BLaER1 treated with 17β-estradiol and CSF1 and Interleukin-3, amounts not matched to agents 10 nM and 100 nM (cell line): ENCODE measurements at regions not wholly inside any gene's neighbourhood (a gene's known extent, or its start where the extent isn't known, plus 50 kb on each side); places are given as distances from the start of the nearest gene placed in this dataset.

ENCODE experiments used
- H3K27ac ChIP-seq, 11 experiments: shearing (Covaris generic); formaldehyde crosslinking; 2 replicates each; pipeline ENCODE4 v1.8.1; 2022
- H3K27me3 ChIP-seq, 11 experiments: shearing (Covaris generic); formaldehyde crosslinking; 2 replicates each; pipeline ENCODE4 v1.8.1; 2022
- H3K36me3 ChIP-seq, 11 experiments: shearing (Covaris generic); formaldehyde crosslinking; 2 replicates each; pipeline ENCODE4 v1.8.1; 2022
- H3K4me1 ChIP-seq, 10 experiments: shearing (Covaris generic); formaldehyde crosslinking; 2 replicates each; pipeline ENCODE4 v1.8.1; 2022
- H3K4me2 ChIP-seq, 11 experiments: shearing (Covaris generic); formaldehyde crosslinking; 2 replicates each; pipeline ENCODE4 v1.8.1; 2022
- H3K4me3 ChIP-seq, 10 experiments: shearing (Covaris generic); formaldehyde crosslinking; 2 replicates each; pipeline ENCODE4 v1.8.1; 2022
- H3K9ac ChIP-seq, 11 experiments: shearing (Covaris generic); formaldehyde crosslinking; 2 replicates each; pipeline ENCODE4 v1.8.1; 2022
- H3K9me3 ChIP-seq, 11 experiments: shearing (Covaris generic); formaldehyde crosslinking; replicated peaks in 1 of 11; 2 replicates each; pipeline ENCODE4 v1.8.1; 2022
- H4K20me1 ChIP-seq, 11 experiments: shearing (Covaris generic); formaldehyde crosslinking; 2 replicates each; pipeline ENCODE4 v1.8.1; 2022
- Cebpa-rat ChIP-seq, 11 experiments: shearing (Covaris generic); IDR thresholded peaks; 2 replicates each; pipeline ENCODE4 v1.8.1; 2022

- Histone ChIP-seq H3K4me1 (no peaks in the 10 kb centered on the region), H3K9me3 (no peaks in the 10 kb centered on the region), H3K9ac (no peak overlapping the region), H3K27ac (no peak overlapping the region), H3K4me3 (no peak overlapping the region), H4K20me1 (no peaks in the 10 kb centered on the region), H3K4me2 (no peak overlapping the region), H3K36me3 (no peaks in the 10 kb centered on the region), H3K27me3 (no peaks in the 10 kb centered on the region)
- no peak for TF ChIP-seq Cebpa-rat (IDR thresholded peaks at IDR 0.05)
Measured at GRCh38 chr4:159505266-159505975, 402.5 kb downstream of the RAPGEF2 start.

DNA sequence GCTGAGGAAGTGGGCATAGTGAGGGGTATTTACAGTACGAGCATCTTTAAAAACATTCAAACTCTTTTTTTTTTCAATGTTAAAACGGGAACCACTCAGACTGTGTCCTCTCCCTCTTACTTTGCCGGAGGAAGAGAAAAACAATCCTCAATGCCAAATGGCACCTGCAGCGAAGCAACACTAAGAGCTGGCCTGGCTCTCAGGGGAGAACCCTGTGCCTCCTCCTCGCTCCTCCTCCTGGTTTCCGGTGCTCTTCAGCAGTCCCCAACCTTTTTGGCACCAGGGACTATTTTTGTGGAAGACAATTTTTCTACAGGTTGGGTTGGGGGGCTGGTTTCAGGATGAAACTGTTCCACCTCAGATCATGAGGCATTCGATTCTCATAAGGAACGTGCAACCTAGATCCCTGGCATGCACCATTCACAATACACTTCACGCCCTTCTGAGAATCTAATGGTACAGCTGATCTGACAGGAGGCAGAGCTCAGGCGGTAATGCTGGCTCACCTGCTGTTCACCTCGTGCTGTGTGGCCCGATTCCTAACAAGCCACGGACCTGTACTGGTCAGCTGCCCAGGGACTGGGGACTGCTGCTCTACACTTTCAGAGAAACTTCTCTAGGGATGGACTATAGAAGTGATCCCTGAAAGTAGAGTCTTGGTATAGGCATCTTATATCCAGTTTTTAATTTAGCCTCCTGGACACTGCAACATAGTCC is 404.1 kb downstream of the RAPGEF2 start:
- H3K4me1 ChIP-seq: no peaks in the 10 kb centered on the region
- TF ChIP-seq Cebpa-rat (IDR thresholded peaks at IDR 0.05): no peak
- no peak overlapping the region for H3K27ac ChIP-seq
- no peak overlapping the region for H3K4me2 ChIP-seq
- no peaks in the 10 kb centered on the region for H3K9me3 ChIP-seq
- H4K20me1 ChIP-seq: no peaks in the 10 kb centered on the region
- H3K4me3 ChIP-seq: no peak overlapping the region
- no peaks in the 10 kb centered on the region for H3K36me3 ChIP-seq
- H3K27me3 ChIP-seq: no peaks in the 10 kb centered on the region
- H3K9ac ChIP-seq: no peak overlapping the region

- TF ChIP-seq Cebpa-rat (IDR thresholded peaks at IDR 0.05): no peak
- Histone ChIP-seq H4K20me1 (no peaks in the 10 kb centered on the region), H3K27ac (no peak overlapping the region), H3K36me3 (no peaks in the 10 kb centered on the region), H3K4me3 (no peak overlapping the region), H3K4me2 (no peak overlapping the region), H3K9ac (no peak overlapping the region), H3K4me1 (no peaks in the 10 kb centered on the region), H3K27me3 (no peaks in the 10 kb centered on the region), H3K9me3 (no peaks in the 10 kb centered on the region)
Measured at GRCh38 chr4:159508917-159509500, 406.1 kb downstream of the RAPGEF2 start.

DNA sequence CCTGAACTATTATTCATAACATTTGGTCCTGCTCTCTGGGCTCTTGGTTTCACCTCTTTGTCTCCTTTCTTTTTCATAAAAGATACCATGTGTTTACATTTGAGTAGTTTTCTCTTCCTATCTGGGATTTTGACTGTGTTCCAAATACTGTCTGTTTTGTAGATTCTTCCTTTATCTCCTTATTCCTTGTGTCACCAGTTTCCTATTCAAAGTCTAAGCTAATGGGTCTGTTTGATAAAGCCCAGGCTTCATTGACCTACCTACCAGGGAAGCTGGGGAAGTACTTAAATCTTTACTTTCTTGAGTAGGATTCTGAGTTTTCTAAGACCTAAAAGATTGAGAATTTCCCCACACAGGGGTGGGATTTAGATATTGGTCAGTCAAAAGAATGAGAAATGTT is 409.5 kb downstream of the RAPGEF2 start:
- Histone ChIP-seq H4K20me1 (no peaks in the 10 kb centered on the region), H3K27ac (no peak overlapping the region), H3K27me3 (no peaks in the 10 kb centered on the region), H3K9ac (no peak overlapping the region), H3K9me3 (no peaks in the 10 kb centered on the region), H3K4me1 (no peaks in the 10 kb centered on the region), H3K4me3 (no peak overlapping the region), H3K4me2 (no peak overlapping the region), H3K36me3 (no peaks in the 10 kb centered on the region)
- TF ChIP-seq Cebpa-rat (IDR thresholded peaks at IDR 0.05): no peak

GRCh38 chr4:159515314-159516025 is 412.6 kb downstream of the RAPGEF2 start:
- Histone ChIP-seq H3K36me3 (no peaks in the 10 kb centered on the region), H3K27ac (no peak overlapping the region), H3K9me3 (no peaks in the 10 kb centered on the region), H3K9ac (no peak overlapping the region), H4K20me1 (no peaks in the 10 kb centered on the region), H3K4me3 (no peak overlapping the region), H3K4me2 (no peak overlapping the region), H3K4me1 (no peaks in the 10 kb centered on the region), H3K27me3 (no peaks in the 10 kb centered on the region)
- no peak for TF ChIP-seq Cebpa-rat (IDR thresholded peaks at IDR 0.05)

DNA sequence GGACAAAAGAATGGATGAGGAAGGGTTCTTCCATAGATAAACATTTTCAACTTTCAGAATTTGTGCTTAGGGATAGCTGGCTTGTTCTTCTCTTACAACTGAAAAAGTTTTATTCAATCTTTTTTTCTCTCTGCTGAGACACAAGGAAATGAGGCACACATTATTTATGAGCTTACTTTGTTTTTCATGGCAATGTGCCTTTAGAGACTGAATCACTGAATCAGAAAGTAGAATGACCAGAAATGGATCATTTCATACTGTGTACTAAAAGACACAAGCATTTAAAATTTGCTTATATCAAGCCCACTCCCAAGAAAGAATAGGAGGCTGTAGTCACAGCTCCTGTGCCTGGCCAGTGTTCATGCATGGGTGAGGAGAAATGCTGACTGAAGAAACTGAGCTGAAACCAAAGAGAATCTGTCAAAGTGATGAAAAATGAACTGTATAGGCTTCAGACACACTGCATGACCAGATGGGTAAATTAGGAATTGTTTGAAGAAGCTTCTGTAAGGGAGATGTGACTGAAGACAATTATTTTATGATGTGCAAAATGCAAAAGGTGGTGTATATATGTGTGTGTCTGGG is 413.8 kb downstream of the RAPGEF2 start:
- no peak overlapping the region for H3K4me2 ChIP-seq
- no peaks in the 10 kb centered on the region for H4K20me1 ChIP-seq
- TF ChIP-seq Cebpa-rat (IDR thresholded peaks at IDR 0.05): no peak

GRCh38 chr4:159520074-159520473 is 417.2 kb downstream of the RAPGEF2 start:
- H3K4me1 ChIP-seq: no peaks in the 10 kb centered on the region
- H3K4me2 ChIP-seq: no peak overlapping the region
- H3K9ac ChIP-seq: no peak overlapping the region
- H3K27me3 ChIP-seq: no peaks in the 10 kb centered on the region
- peaks cover 9 to 16% (median 12%) of the 10 kb centered on the region in 11 experiments; a peak in 20 of 22 replicates for H3K9me3 ChIP-seq
- TF ChIP-seq Cebpa-rat (IDR thresholded peaks at IDR 0.05): no peak
- no peaks in the 10 kb centered on the region for H3K36me3 ChIP-seq
- H4K20me1 ChIP-seq: no peaks in the 10 kb centered on the region
- H3K4me3 ChIP-seq: no peak overlapping the region
- no peak overlapping the region for H3K27ac ChIP-seq

More for the DNA sequence above, 413.8 kb downstream of the RAPGEF2 start:
- H3K27me3 ChIP-seq: no peaks in the 10 kb centered on the region
- H3K9ac ChIP-seq: no peak overlapping the region
- no peak overlapping the region for H3K27ac ChIP-seq
- H3K36me3 ChIP-seq: no peaks in the 10 kb centered on the region
- no peaks in the 10 kb centered on the region for H3K4me1 ChIP-seq
- peaks cover under 1 to 4% (median under 1%) of the 10 kb centered on the region in 11 experiments; a peak in 10 of 22 replicates for H3K9me3 ChIP-seq
- no peak overlapping the region for H3K4me3 ChIP-seq

DNA sequence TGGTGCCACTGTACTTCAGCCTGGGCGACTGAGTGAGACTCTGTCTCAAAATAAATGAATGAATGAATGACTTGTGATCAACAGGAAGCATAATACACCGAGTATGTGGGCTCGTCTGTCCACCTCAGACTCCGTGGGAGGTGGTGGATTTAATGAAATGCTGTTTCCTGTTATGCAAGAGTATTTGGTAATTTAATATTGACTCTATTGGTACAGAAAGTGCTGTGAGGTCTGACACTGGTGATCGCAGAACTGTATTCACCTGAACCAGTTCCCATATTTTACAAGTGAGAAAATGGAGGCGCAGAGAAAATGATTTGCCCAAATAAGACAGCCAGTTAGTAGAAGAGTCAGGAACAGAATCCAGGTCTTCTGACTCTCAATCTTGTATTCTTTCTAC is 423.3 kb downstream of the RAPGEF2 start:
- H3K27me3 ChIP-seq: no peaks in the 10 kb centered on the region
- H3K4me2 ChIP-seq: no peak overlapping the region
- H3K4me3 ChIP-seq: no peak overlapping the region
- no peaks in the 10 kb centered on the region for H4K20me1 ChIP-seq
- TF ChIP-seq Cebpa-rat (IDR thresholded peaks at IDR 0.05): no peak
- peaks cover 9 to 16% (median 12%) of the 10 kb centered on the region in 11 experiments; a peak in 20 of 22 replicates for H3K9me3 ChIP-seq
- no peaks in the 10 kb centered on the region for H3K36me3 ChIP-seq
- no peaks in the 10 kb centered on the region for H3K4me1 ChIP-seq
- no peak overlapping the region for H3K9ac ChIP-seq
- H3K27ac ChIP-seq: no peak overlapping the region

DNA sequence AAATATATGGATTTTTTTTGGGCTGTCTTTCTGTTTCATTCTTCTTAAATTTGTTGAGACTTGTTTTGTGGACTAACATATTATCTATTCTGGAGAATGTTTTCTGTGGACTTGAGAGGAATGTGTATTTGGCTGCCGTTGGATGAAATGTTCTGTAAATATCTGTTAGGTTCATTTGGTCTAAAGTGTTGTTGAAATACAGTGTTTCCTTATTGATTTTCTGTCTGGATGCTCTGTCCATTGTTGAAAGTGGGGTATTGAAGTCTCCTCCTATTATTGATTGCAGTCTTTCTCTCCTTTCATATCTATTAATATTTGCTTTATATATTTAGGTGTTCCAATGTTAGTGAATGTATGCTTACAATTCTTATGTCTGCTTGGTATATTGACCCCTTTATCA is 431.8 kb downstream of the RAPGEF2 start:
- no peaks in the 10 kb centered on the region for H3K4me1 ChIP-seq
- H4K20me1 ChIP-seq: no peaks in the 10 kb centered on the region
- no peak overlapping the region for H3K27ac ChIP-seq
- no peak for TF ChIP-seq Cebpa-rat (IDR thresholded peaks at IDR 0.05)
- H3K4me2 ChIP-seq: no peak overlapping the region
- H3K9ac ChIP-seq: no peak overlapping the region
- H3K9me3 ChIP-seq: peaks cover 10 to 24% (median 20%) of the 10 kb centered on the region in 11 experiments; a peak in 19 of 22 replicates
- no peaks in the 10 kb centered on the region for H3K27me3 ChIP-seq
- H3K4me3 ChIP-seq: no peak overlapping the region
- H3K36me3 ChIP-seq: no peaks in the 10 kb centered on the region
